CD4-positive, alpha-beta T cell (primary cell): ENCODE measurements at regions not wholly inside any gene's neighbourhood (a gene's known extent, or its start where the extent isn't known, plus 50 kb on each side); places are given as distances from the start of the nearest gene placed in this dataset.

Experiments
- ATAC-seq: fragments of 200-7000 bp; cut with Tn5 transposase; one replicate; pipeline ENCODE4 v1.10.0; 2022; ENCODE audit warnings: mild to moderate bottlenecking; ENCODE audit not compliant: poor library complexity
- CTCF ChIA-PET: fragments of 350-600 bp; sonication (Branson Sonifier 250); formaldehyde crosslinking; loops from one replicate; lab custom pipeline; 2021; ENCODE audit warnings: antibody characterized with exemption, inconsistent platforms; lab: Charles Lee
- POLR2A ChIA-PET: fragments of 350-600 bp; sonication (Branson Sonifier 250); formaldehyde crosslinking; loops from one replicate; lab custom pipeline; 2021; ENCODE audit warnings: antibody characterized with exemption, inconsistent platforms; lab: Charles Lee
- DNase-seq, 14 experiments: peaks; one replicate each; pipeline ENCODE4 v3.0.0-alpha.2; 2013 to 2020; ENCODE audit warnings: mixed read lengths in 2 of 14
- H3K27ac ChIP-seq, 2 donors: one replicate each; pipeline versions ENCODE4 v1.5.1 to v1.7.0; 2013; ENCODE audit warnings: low read length in 2 of 2, low read depth in 1 of 2, mild to moderate bottlenecking in 1 of 2
- H3K27me3 ChIP-seq, 2 experiments: 1 replicate in 1 of 2; 2 replicates in 1 of 2; pipeline versions ENCODE4 v1.6.1 to v1.7.0; 2013; ENCODE audit warnings: low read length in 2 of 2, control low read depth in 1 of 2, mild to moderate bottlenecking in 1 of 2, moderate library complexity in 1 of 2; ENCODE audit not compliant: insufficient read depth in 2 of 2, control insufficient read depth in 1 of 2
- H3K36me3 ChIP-seq: one replicate; pipeline ENCODE4 v1.6.1; 2013; ENCODE audit warnings: low read length, control low read depth; ENCODE audit not compliant: insufficient read depth
- H3K4me1 ChIP-seq: one replicate; pipeline ENCODE4 v1.6.1; 2013; ENCODE audit warnings: low read length, control low read depth; ENCODE audit not compliant: insufficient read depth
- H3K4me3 ChIP-seq: one replicate; pipeline ENCODE4 v1.5.1; 2013; ENCODE audit warnings: mild to moderate bottlenecking, low read length, moderate library complexity
- H3K9me3 ChIP-seq, 2 experiments: 1 replicate in 1 of 2; 2 replicates in 1 of 2; pipeline versions ENCODE4 v1.6.1 to v1.7.0; 2013; ENCODE audit warnings: low read length in 2 of 2, mild to moderate bottlenecking in 2 of 2, control low read depth in 1 of 2, moderate library complexity in 1 of 2; ENCODE audit not compliant: control insufficient read depth in 1 of 2, insufficient read depth in 1 of 2
- H3K27ac Mint-ChIP-seq: one replicate; pipeline ENCODE4 v1.8.0; 2020; ENCODE audit warnings: mixed read lengths
- H3K27me3 Mint-ChIP-seq: one replicate; pipeline ENCODE4 v1.8.0; 2021; ENCODE audit warnings: mixed read lengths
- H3K36me3 Mint-ChIP-seq: one replicate; pipeline ENCODE4 v1.8.0; 2021; ENCODE audit warnings: low read depth, mixed read lengths
- H3K4me1 Mint-ChIP-seq: one replicate; pipeline ENCODE4 v1.8.0; 2021; ENCODE audit warnings: low read depth, mixed read lengths
- H3K4me3 Mint-ChIP-seq: one replicate; pipeline ENCODE4 v1.8.0; 2020; ENCODE audit warnings: mild to moderate bottlenecking, mixed read lengths
- H3K9me3 Mint-ChIP-seq: one replicate; pipeline ENCODE4 v1.8.0; 2020; ENCODE audit warnings: mixed read lengths
- intact Hi-C, 2 experiments: fragments of 100-400 bp; cut with DNase I in 1 of 2; cut with micrococcal nuclease in 1 of 2; formaldehyde crosslinking; loops; one replicate each; pipeline versions ENCODE4 v1.15.1 to v1.9.0; 2023 to 2025; cut with DNase I, micrococcal nuclease
- TF ChIP-seq, protein P1 (sequence below): fragments of 200-600 bp; IDR thresholded peaks from one replicate; pipeline ENCODE4 v1.8.0; 2022; ENCODE audit warnings: antibody characterized with exemption, mild to moderate bottlenecking

- CTCF ChIA-PET, result no interaction called here
- no peak overlapping the region for H3K4me3 Mint-ChIP-seq
- no peaks in the 10 kb centered on the region for H3K9me3 ChIP-seq
- peaks cover 20% of the 10 kb centered on the region for H3K27me3 Mint-ChIP-seq
- no peaks in the 10 kb centered on the region for H3K36me3 Mint-ChIP-seq
- H3K27ac ChIP-seq, result no peak overlapping the region
- no peak overlapping the region for H3K27ac Mint-ChIP-seq
- intact Hi-C loops, result no loop called here
- no peaks in the 10 kb centered on the region for H3K27me3 ChIP-seq
- ATAC-seq (no peak), DNase-seq (no peak)
- no peak overlapping the region for H3K4me3 ChIP-seq
- no peaks in the 10 kb centered on the region for H3K4me1 Mint-ChIP-seq
- H3K36me3 ChIP-seq, result no peaks in the 10 kb centered on the region
- POLR2A ChIA-PET, result no interaction called here
- H3K9me3 Mint-ChIP-seq, result peaks cover 5% of the 10 kb centered on the region
- H3K4me1 ChIP-seq, result no peaks in the 10 kb centered on the region
- TF ChIP-seq, protein P1, sequence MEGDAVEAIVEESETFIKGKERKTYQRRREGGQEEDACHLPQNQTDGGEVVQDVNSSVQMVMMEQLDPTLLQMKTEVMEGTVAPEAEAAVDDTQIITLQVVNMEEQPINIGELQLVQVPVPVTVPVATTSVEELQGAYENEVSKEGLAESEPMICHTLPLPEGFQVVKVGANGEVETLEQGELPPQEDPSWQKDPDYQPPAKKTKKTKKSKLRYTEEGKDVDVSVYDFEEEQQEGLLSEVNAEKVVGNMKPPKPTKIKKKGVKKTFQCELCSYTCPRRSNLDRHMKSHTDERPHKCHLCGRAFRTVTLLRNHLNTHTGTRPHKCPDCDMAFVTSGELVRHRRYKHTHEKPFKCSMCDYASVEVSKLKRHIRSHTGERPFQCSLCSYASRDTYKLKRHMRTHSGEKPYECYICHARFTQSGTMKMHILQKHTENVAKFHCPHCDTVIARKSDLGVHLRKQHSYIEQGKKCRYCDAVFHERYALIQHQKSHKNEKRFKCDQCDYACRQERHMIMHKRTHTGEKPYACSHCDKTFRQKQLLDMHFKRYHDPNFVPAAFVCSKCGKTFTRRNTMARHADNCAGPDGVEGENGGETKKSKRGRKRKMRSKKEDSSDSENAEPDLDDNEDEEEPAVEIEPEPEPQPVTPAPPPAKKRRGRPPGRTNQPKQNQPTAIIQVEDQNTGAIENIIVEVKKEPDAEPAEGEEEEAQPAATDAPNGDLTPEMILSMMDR, result no peak
These were observed 208.1 kb downstream of the PRDM2 start for GRCh38 chr1:13908128-13908527.

DNA sequence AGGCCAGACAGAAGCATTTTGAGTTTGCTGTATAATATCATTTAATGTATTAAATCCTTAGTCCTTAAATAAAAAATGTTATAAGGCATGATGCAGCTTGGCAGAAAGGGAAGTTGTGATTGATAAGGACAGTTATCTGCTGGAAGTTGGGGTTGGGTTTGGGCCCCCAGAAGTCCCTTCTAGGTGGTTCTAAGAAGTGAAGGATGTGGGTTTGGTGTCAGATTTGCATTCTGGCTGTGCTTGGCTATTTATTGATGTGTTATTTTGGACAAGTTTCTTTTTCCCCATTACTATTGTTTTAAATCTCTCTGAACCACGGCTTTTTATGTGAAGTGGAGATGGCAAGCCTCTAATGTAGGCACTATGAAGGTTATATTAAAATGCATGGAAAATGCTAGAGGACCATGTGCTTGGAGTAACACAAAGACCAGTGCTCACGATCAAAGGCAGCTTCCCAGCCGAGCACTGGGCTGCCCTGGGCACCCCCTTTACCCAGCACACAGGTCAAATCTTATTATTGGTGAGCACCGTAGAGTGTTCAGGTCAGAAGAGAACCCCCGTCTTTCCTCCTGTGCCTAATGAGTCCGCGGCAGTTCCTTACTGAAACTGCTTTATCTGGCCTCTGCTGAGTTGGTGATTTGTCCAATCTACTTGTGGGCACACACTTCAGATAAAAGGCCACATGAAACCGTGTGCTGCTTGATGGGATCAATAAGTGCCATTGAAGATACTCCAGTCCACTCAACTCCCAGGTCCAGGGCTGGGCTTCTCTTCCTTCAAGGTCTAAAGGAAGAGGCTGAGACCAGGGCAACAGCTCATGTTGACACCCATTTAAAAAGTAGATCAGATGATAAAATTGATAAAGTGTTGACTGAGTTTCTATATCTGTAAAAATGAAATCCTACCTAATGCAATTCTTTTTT is 212.0 kb downstream of the PRDM2 start:
- Mint-ChIP-seq H3K9me3 (no peaks in the 10 kb centered on the region), H3K4me3 (no peak overlapping the region), H3K4me1 (no peaks in the 10 kb centered on the region), H3K27ac (no peak overlapping the region), H3K36me3 (no peaks in the 10 kb centered on the region), H3K27me3 (peaks cover 22% of the 10 kb centered on the region)
- Histone ChIP-seq H3K27ac (no peak overlapping the region), H3K36me3 (no peaks in the 10 kb centered on the region), H3K9me3 (no peaks in the 10 kb centered on the region), H3K4me3 (no peak overlapping the region), H3K4me1 (no peaks in the 10 kb centered on the region), H3K27me3 (no peaks in the 10 kb centered on the region)
- ChIA-PET POLR2A (no interaction called here), CTCF (no interaction called here)
- intact Hi-C loops, result no loop called here
- no peak for ATAC-seq
- no peak for DNase-seq
- TF ChIP-seq, protein P1, result no peak

- no peaks in the 10 kb centered on the region for H3K4me1 Mint-ChIP-seq
- TF ChIP-seq, protein P1, result no peak
- no peak overlapping the region for H3K4me3 ChIP-seq
- no peak overlapping the region for H3K27ac ChIP-seq
- ATAC-seq (no peak), DNase-seq (no peak)
- POLR2A ChIA-PET, result no interaction called here
- H3K27me3 ChIP-seq, result no peaks in the 10 kb centered on the region
- H3K27ac Mint-ChIP-seq, result no peak overlapping the region
- CTCF ChIA-PET, result no interaction called here
- H3K36me3 Mint-ChIP-seq, result no peaks in the 10 kb centered on the region
- peaks cover 22% of the 10 kb centered on the region for H3K27me3 Mint-ChIP-seq
- no peaks in the 10 kb centered on the region for H3K9me3 Mint-ChIP-seq
- H3K4me3 Mint-ChIP-seq, result no peak overlapping the region
- no peaks in the 10 kb centered on the region for H3K9me3 ChIP-seq
- intact Hi-C loops, result no loop called here
- no peaks in the 10 kb centered on the region for H3K36me3 ChIP-seq
- no peaks in the 10 kb centered on the region for H3K4me1 ChIP-seq
These were observed 213.4 kb downstream of the PRDM2 start for GRCh38 chr1:13913396-13913795.
